NOMO-1 (cell line): ENCODE measurements at regions not wholly inside any gene's neighbourhood (a gene's known extent, or its start where the extent isn't known, plus 50 kb on each side); places are given as distances from the start of the nearest gene placed in this dataset.

Source experiments
- DNase-seq, 2 experiments: peaks; one replicate each; lab custom pipeline; 2025; ENCODE audit not compliant: unreplicated experiment in 2 of 2; lab: John Stamatoyannopoulos, UW

DNA sequence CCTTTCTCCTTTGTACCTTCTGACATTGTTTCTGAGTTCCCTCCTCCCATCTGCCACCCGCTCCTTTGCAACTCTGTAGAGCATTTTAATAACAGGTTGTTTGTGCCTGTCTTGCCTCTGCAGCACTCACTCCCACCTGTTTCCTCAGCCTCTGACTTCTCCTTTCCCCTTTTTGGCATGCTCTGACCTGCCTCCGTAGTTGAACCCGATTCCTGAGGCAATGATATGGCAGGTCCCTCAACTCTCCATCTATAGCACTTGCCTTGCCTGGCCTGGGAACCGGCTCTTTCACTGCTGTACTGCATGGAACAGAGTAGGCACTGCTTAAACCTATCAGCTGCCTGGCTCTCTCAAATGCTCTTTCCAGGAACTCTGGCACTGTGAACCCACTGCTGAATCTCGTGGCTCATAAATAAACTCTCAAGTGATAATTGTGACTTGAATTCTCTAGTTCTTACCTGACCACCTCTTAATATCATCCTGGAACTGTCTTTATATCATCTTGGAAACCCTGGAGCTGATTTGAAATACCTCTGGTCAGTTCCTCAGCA, 50.3 kb downstream of the UTRN start:
- DNase-seq, result peak; percentile 15 to 36

DNA sequence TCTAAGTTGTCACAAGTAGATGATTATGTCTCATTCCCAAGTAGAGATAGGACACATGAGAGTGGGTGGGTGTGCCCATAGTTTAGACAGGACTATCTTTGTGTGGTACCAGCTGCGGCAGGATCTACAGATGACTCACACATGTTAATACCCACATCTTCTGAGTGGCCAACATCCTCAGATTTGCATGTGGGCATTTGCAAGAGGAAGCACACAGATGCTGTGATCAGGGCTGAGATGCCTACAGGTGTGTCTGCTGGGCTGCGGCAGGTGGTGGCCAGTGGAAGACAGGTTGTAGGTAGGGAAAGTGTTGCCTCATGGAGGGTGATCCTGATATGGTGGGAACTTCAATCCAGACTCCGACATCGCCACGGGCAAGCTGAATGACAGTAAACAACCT, 50.8 kb downstream of the UTRN start:
- DNase-seq, result no peak

DNA sequence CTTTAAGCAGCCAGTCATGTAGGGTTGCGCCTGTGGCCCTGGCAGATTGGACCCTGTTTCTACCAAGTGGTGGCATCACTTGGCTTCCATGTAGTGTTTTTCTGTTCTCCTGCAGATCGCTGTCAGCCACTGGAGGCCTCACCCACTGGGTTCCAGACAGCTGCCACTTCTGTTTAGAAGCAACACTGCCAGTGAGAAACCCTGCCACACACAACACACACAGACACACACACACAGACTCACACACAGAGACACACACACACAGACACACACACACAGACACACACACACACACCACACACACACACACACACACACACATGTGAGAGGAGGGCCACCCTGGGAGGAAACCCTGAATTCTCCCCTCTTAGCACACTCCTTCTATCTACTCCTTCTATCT, 51.8 kb downstream of the UTRN start:
- no peak for DNase-seq

DNA sequence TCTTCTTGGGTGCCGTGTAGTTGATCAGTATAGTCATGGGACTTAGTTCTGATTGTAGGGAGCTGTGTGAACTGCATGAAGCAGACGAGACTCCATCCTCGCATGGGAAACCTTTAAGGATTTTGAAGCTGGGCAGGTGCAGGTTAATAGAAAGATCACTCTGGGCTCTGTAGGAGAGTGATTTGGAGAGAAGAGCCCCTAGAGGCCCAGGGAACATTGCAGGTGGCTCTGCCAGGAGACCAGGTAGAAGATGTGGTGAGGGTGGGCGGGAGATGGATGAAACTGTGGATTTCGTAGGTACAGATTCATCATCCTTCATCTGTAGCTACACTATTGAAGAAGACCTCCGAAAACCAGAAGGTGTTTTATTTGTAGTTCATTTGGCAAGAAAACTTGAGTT, 53.3 kb downstream of the UTRN start:
- DNase-seq, result no peak

DNA sequence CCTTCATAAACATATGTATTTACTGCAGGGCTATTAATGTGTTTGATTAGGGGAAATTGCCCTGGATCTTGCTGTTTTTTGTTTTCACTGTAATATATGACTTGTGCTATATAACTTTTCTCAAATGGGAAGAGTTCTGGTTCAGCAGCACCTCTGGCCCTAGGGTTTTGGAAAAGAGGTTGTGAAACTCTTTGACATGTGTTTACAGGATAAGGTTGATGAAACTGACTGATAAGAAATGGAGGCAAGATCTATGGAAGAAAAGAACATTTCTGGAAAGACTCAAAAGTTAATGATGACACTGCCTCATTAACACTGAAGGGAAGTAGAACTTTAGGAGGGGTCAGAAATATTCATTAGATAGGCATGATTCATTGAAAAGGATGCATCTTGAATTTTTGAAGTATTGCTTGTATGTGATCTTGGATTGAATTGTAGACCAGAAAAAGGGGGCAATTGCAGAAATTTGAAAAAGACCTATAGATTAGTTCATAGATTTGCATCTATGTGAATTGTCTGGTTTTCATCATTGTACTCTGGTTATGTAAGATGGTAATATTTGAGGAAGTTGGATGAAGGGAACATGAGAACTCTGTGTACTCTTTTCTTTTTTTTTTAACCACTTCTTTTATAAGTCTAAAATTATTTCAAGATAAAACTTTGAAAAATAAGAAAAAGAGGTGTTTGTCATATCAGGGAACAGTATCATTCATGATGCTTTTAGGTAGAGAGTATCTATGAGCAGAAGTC, 54.0 kb downstream of the UTRN start:
- peak in 1 of 2 experiments; percentile 68 for DNase-seq

DNA sequence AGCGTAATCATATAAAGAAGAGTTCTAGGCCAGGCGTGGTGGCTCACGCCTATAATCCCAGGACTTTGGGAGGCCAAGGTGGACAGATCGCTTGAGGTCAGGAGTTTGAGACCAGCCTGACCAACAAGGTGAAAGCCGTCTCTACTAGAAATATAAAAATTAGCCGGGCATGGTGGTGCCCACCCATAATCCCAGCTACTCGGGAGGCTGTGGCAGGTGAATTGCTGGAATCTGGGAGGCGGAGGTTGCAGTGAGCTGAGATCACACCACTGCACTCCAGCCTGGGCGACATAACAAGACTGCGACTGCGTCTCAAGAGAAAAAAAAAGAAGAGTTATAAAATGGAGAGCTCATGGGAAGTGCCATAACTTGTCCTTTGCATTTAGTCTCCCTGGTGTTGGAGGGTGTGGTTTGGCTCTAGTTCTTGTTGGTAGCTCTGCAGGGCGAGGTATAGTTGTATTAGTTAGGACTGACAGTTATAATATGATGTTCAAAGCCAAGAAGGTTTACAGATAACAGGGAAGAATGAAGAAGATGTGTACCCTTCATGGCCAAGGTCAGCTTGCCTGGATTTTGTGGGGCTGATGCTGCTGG, 54.8 kb downstream of the UTRN start:
- no peak for DNase-seq

DNA sequence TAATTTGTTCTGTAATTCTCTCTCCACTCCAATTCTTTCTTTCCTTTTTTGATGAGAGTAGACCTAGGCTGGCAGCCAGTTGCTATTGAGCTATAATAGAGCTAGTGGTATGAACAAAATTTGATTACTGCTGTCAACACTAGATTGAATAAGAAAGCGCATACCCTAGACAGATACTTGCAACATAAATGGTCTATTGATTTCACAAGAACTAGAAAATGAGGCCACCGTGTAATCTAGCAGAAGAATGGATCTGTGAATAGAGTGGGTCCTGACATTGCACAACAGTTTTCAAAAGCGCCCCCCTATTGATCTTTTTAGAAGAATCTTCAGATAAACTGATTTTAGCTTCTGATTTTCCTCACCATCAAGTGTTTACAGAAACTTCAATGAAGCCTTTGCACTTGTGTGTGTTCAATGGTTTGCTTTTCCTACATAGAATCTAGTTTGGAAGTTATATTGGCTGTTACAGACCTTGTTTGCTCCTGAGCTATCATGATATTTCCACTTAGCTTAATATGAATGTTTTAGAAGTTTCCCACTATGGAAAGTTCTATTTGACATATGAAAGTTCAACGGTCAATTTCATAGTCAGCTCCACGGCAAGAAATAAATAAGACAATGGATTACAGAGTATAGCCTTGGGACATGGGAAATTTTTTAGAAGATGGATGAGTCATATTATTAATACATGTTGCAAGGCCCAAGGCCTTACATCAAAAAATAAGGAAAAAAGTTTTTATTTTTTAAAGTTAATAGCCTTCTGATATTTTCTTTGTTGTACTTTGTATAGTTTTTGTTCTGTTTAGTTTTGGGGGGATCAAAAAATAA, 55.6 kb downstream of the UTRN start:
- peak in 1 of 2 experiments; percentile 52 for DNase-seq

DNA sequence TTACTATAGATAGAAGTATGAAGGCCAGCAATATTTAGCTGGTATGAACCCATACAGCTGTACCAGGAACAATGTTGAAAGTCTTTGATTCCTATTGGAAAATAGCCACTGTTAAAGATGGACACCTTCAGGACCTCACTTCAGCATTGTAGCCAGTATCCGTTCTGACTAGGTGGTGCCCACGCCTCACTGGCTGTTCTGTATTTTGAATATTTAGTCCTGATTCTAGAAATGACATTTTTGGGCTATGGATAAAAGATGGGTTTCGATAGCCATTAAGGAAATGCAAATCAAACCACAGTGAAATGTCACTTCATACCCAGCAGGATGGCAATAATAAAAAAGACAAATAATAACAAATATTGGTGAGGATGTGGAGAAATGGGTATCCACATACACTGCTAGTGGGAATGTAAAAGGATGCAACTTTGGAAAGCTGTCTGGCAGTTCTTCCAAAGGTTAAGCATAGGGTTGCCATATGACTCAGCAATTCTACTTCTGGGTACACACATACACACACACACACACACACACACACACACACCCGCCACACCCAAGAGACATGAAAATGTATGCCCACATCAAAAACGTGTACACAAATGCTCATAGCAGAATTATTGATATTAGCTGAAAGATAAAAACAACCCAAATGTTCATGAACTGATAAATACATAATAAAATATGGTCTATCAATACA, 56.8 kb downstream of the UTRN start:
- no peak for DNase-seq

DNA sequence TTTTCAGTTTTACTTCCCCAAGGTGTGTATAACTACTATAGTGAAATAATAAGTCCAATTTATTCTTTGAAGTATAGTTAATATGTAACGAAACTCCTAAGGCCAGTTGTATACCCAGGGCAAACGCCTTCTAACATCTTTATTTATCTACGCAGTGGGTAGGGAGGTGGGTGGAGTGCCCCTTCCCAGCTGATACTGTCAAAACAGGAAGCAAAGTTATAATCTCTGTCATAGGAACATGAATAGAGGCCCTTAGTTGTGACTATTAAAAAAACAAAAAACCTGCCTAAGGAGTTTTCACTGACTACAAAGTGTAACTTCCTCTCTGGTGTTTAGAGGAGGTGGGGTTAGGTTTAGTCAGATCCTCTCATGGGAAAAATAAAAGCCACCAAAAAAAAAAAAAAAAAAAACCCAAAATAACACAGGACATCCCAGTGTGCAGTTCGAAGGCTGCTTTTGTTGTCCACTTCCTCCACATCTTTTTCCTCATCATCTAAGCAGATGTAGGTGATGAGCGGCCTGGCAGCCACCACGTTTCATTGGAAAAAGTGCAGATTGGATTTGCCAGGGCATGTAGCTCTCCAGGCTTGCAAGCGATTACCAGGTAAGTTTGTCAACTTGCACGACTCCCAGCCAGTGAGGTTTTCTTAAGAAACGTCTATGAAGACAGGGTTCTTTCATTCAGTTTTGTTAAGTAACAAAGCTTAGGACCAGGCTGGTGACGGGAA, 58.7 kb downstream of the UTRN start:
- DNase-seq, result peak; percentile 57 to 75

DNA sequence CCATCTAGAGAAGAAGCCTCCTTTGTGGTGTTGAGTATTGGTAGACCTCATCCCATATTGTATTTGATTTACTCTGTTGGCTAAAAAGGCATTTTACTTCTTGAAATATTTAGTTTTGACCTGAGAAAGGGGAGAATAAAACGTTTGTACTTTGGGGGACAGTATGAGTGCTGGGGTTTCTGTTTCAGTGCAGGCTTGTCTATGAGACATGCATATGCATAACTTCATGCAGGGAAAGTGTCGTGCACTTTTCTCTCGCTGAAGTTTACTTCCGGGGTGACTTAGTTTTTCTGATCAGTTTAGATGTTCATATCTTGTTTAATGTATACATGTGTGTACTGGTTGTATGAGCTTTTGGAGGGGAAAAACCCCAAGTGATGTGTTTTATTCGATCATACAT, 59.5 kb downstream of the UTRN start:
- DNase-seq, result no peak

DNA sequence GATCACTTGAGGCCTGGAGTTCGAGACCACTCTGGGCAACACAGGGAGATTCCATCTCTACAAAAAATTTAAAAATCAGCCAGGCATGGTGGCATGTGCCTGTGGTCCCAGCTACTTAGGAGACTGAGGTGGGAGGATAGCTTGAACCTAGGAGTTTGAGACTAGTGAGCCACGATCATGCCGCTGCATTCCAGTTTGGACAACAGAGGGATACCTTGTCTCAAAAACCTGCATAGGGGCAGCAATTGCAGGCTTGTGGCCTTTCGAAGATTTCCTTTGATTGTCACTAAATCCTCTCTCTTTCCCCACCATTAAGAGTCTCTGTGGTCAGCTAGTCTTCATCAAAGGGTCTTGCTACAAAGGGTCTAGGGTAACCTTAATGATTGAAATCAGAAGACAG, 60.3 kb downstream of the UTRN start:
- no peak for DNase-seq

DNA sequence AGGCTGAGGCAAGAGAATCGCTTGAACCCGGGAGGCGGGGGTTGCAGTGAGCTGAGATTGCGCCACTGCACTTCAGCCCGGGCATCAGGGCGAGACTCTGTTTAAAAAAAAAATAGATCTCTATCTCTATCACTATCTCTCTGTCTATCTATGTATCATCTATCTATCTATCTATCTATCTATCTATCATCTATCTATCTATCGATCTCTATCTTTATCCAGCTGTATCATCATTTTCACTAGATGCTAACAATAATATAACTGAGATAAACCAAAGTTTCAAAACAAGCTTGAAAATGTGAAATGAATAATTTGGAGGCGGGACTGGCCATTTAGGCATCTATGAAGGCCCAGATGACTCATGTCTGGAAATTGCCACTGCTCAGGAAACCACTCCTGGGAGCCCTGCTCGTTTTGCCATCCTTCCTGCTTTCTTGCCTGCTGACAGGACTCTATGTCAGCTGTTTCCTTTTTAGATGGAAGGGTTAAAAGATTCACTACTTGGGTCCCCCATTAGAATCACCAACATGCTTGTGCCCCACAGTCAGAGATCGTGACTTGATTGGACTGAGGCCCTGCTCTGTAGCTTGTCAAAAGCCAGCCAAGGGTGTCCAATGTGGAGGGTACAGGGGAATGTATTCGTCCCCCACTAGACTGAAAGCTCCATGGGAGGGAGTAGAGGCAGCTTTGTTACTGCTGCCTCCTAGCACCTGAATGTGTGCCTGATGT, 61.7 kb downstream of the UTRN start:
- no peak for DNase-seq

DNA sequence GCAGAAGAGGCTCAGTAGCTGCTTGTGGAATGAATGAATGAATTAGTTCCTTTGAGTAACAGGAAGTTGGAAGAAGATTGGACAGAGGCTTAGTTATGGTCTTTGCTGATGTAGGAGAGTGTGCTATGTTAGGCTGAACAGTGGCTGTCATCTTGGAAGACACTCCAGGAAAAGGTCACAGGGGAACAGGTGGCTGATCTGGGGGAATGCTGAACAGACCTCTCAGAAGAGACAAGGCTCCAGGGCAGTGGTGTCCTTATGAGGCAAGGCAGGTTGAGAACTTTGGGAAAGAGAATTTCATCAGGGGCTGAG, 62.3 kb downstream of the UTRN start:
- DNase-seq, result no peak

DNA sequence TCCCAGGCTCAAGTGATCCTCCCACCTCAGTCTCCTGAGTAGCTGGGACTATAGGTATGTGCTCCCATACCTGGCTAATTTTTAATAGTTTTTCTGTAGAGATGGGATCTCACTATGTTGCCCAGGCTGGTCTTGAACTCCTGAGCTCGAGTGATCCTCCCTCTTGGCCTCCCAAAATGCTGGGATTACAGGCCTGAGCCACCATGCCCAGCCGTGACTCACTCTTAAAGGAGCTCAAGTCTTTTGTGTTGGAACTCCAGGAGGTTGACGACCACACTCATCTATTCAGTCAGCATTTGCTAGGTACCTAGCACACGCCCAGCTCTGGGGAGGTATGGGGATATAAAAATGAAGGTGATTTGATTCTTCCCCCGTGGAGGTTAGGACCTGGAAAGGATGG, 62.8 kb downstream of the UTRN start:
- no peak for DNase-seq

DNA sequence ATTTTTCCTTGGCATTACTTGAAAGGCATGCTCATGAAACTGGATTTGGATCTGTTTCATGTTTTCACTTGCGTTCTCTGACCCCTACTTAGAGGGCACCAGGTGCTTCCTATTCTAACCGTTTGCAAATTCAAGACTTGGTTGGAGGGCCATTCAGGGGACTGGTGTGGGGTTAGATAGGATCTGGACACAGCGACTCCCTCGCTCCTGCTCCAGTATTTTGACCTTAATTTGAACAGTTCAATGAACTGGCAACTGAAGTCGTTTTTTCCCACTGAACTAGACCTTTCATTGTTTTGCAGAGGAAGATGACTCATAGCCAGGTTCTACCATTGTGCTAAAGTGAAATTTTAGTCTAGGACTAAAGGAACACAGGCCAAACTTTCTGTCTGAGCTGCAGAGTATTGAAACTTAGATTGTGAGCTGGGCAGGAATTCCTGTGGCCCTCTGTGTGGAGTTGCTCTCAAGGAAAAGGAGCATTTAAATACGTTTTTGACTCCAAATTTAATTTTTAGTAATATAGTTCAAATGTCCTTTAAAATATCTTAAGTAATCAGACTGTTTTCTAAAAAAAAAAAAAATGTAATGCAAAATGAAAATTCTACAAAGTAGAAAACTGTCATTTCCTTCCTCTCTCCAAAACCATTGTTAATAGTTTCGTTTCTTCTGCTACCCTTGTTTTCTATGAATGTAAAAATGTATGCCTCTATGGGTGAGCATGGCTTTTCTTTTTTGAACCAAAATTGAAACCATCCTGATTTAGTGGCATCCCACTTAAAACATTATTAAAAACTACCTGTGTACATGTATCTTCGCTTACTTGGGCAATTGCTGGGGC, 64.8 kb downstream of the UTRN start:
- peak; percentile 16 to 56 for DNase-seq

DNA sequence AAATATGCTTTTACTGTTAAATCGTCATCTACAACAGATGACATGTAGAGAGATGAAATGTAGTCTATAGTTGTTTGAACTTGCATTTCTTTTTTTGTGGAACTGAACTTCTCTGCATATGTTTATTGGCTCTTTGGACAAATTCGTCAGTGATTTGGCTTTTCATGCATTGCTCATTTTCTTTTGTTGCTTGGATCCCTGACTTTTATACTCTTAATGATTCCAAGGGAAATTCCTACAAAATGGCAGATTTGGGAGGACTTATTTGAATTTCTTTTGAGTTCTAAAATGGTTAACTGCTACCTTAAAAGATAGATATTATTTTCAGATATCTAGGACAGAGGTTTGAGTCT, 65.4 kb downstream of the UTRN start:
- DNase-seq, result no peak

DNA sequence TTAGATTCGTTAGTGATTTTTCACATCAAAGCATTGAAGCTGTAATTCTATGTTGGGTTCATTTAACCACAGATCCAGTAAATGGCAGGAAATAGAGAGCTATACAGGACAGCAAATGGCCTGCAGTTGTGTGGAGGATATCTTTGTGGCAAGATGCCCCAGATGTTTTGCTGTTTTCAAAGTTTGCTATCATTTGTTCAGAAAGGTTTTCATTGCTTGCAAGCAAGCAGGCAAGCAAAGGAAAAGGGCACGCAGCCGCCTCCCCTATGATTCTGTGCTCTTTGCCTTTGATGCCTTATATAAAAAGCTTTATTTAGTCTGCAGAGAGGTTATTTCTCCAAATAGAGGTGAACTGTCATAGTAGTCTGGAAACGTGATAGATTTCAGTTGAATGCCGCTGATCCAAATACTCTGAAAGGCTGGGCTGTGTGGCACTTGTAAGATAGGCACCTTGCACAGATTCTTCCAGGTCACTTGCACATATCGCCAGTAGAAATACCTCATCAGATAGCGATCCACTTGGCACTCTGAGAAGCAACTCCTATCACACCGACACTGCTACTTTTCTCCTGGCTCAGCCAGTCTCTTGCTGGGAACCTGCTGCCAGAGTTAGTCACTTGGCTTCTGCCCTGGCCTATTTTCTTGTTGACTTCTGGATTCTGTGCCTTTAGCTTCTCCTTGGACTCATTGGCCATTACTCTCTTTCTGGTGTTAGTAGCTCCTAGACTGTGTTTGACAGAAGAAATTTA, 66.4 kb downstream of the UTRN start:
- no peak for DNase-seq

DNA sequence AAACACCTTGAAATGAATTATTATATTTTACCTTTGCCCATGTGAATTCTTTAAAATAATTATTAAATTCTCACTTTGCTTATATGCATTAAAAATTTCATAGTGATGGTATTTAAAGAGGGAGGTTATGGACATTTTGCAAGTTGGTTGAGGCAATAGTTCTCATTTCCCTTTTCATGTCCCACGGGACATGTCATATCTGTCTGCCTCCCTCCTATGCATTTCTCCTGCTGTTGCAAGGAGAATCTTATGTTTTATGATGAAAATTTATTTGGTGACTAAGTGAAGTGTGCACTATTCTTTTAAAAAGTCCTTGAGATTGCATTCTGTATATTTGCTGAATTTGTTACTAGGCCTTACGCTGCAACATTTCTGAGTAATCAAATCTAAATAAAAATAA, 67.2 kb downstream of the UTRN start:
- DNase-seq, result peak; percentile 58 to 91
